ENCODE measurements at regions not wholly inside any gene's neighbourhood (a gene's known extent, or its start where the extent isn't known, plus 50 kb on each side); places are given as distances from the start of the nearest gene placed in this dataset.

DNA sequence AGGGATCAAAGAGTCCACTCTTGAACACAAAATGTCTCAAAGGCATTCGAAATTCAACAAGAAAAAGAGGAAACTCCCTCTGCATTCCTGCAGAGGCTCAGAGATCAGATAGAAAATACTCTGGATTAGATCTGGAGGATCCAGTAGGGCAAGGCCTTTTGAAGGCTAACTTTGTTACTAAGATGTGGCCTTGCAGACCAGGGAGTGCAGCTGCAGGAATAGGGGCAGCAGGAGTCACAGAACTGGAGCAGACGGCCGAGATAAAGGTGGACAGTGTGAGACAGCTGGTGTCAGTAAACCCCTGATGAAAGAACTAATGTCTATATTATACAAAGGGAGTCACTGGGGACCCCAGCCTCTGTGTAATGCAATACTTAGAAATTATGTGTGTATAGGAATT is 84.5 kb upstream of the PLSCR4 start:
- TF ChIP-seq CHD2 (IDR thresholded peaks at IDR 0.05; ENCODE audit: low read length): no peak
- no peak for TF ChIP-seq CREB1 (IDR thresholded peaks at IDR 0.05)
- TF ChIP-seq RNF2 (IDR thresholded peaks at IDR 0.05; ENCODE audit: borderline replicate concordance, low read depth, low read length, missing control alignments, poor library complexity, severe bottlenecking): no peak
- TF ChIP-seq TCF12 (IDR thresholded peaks at IDR 0.05; ENCODE audit: low read depth, low read length): no peak
- TF ChIP-seq, protein P1, sequence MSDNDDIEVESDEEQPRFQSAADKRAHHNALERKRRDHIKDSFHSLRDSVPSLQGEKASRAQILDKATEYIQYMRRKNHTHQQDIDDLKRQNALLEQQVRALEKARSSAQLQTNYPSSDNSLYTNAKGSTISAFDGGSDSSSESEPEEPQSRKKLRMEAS (IDR thresholded peaks at IDR 0.05): no peak
- no peak for TF ChIP-seq TAF7 (optimal IDR thresholded peaks at IDR 0.05; ENCODE audit: borderline replicate concordance, low read depth, low read length)
- no peak for TF ChIP-seq GABPA (IDR thresholded peaks at IDR 0.05; ENCODE audit: borderline replicate concordance, insufficient read depth, low read length)
